C4-2B (cell line): ENCODE measurements at regions not wholly inside any gene's neighbourhood (a gene's known extent, or its start where the extent isn't known, plus 50 kb on each side); places are given as distances from the start of the nearest gene placed in this dataset.

Source experiments
- H3K27ac ChIP-seq: fragments of 450-650 bp; 2 replicates; pipeline ENCODE4 v1.5.1; 2017
- ZFX ChIP-seq: fragments of 450-650 bp; IDR thresholded peaks from 2 replicates; pipeline ENCODE4 v1.6.1; 2017
- TF ChIP-seq, protein P1 (sequence below): fragments of 450-650 bp; conservative IDR thresholded peaks from 2 replicates; pipeline ENCODE4 v1.5.1; 2017; ENCODE audit warnings: mild to moderate bottlenecking

DNA sequence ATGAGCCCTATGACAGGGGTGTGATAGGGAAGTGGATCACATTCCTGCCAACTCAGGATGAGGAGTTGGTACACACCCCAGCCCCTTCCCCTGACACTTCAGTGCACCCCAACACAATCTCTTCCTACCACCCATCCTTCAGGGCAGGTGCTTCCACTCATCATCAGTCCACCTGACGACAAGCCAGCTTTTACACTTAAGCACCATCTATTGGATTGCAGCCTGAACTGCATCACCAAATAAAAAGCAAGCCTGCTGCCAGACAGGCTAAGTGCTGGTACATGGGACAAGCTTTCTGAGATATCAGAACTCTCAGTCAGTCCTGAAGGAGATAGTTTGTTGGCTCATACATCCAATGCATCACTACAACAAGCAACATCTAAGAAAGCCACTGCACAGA, 69.0 kb upstream of the TMEM200A start:
- TF ChIP-seq, protein P1, sequence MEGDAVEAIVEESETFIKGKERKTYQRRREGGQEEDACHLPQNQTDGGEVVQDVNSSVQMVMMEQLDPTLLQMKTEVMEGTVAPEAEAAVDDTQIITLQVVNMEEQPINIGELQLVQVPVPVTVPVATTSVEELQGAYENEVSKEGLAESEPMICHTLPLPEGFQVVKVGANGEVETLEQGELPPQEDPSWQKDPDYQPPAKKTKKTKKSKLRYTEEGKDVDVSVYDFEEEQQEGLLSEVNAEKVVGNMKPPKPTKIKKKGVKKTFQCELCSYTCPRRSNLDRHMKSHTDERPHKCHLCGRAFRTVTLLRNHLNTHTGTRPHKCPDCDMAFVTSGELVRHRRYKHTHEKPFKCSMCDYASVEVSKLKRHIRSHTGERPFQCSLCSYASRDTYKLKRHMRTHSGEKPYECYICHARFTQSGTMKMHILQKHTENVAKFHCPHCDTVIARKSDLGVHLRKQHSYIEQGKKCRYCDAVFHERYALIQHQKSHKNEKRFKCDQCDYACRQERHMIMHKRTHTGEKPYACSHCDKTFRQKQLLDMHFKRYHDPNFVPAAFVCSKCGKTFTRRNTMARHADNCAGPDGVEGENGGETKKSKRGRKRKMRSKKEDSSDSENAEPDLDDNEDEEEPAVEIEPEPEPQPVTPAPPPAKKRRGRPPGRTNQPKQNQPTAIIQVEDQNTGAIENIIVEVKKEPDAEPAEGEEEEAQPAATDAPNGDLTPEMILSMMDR: peak; percentile 18
- no peak for TF ChIP-seq ZFX

DNA sequence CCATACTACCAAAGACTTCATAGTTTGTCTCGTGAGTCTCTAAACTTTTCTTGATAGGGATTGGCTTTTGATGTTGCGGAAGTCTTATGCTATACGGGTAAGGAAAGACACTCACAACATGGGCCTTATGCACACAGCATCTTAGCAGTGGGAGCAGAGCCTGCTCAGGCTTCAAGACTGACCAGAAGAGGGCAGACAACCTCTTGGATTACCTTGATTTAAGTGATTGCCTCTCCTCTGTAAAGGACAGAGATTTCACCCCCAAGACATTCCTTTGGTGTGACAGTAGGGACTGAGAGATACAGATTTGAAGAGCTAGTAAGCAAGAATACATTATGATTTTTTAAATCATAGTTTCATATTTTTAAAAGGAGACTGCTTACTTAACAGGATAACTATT, 71.0 kb upstream of the SAMD3 start:
- H3K27ac ChIP-seq: no peak overlapping the region
- TF ChIP-seq, protein P1: peak; percentile 63
- no peak for TF ChIP-seq ZFX

More for the DNA sequence above, 69.0 kb upstream of the TMEM200A start:
- no peak overlapping the region for H3K27ac ChIP-seq

DNA sequence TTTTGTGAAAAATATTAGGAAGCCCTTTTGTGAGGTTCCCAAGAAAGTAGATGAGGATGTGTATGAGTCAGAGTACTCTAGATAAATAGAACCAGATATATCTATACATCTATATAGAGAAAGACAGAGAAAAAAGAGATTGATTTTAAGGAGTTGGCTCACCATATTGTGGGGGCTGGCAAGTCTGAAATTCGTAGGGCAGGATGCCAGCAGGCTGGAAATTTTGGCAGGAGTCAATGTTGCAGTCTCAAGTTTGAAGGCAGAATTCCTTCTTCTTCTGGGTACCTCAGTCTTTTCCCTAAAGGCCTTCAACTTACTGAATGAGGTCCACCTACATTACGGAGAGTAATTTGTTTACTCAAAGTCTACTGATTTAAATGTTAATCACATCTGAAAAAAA, 65.3 kb upstream of the SAMD3 start:
- TF ChIP-seq, protein P1: no peak
- TF ChIP-seq ZFX: no peak

DNA sequence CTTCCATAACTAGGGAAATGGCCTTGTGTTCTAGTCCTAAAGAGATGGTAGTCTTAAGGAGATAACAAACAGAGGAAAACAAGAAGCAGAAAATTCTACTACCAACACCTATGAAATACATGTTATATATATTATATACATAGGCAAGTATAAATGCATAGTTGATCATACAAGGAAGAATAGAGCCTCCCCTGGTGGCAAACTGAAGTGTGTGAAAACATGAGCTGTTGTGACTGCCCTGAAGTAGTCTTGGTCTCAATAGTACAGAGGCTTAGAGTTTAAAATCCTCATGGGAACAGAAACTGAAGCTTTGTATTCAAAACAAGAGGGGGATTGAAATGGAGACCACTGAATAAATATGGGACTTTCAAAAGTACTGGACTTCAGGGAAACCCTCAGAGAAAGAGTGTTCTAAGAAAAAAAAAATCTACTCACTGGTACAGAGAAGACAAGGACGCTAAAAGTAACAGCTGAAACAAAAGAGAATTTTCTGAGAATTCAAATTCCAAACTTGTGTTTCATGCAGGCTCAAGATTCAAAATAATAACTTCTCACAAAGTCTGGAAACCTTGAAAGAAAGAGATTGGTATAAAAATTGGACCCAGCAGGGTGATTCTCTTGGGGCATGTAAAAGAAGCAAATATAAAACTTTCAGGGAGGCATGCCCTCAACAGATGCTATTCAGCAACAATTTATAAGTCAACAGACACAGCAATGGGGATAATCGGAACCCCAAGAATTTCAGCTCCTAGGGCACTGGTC, 59.7 kb upstream of the SAMD3 start:
- no peak overlapping the region for H3K27ac ChIP-seq
- TF ChIP-seq ZFX: no peak
- TF ChIP-seq, protein P1: peak; percentile 67

More for the DNA sequence above, 65.3 kb upstream of the SAMD3 start:
- no peak overlapping the region for H3K27ac ChIP-seq

DNA sequence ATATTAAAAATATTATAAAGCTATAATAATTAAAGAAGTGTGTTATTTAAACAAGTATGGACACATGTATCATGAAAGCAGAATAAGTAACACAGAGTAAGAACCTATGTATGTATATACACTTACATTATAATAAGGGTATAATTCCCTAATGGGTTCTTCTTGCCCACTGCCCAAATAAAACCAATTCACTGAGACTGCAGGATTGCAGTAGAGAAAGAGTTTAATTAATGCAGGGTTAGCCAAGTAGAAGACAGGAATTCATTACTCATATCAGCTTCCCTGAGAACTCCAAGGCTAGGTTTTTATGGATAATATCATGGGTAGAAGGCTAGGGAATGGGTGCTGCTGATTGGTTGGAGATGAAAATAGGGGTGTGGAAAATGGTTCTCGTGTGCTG, 53.8 kb upstream of the SAMD3 start:
- H3K27ac ChIP-seq: no peak overlapping the region
- TF ChIP-seq, protein P1: no peak
- TF ChIP-seq ZFX: no peak

DNA sequence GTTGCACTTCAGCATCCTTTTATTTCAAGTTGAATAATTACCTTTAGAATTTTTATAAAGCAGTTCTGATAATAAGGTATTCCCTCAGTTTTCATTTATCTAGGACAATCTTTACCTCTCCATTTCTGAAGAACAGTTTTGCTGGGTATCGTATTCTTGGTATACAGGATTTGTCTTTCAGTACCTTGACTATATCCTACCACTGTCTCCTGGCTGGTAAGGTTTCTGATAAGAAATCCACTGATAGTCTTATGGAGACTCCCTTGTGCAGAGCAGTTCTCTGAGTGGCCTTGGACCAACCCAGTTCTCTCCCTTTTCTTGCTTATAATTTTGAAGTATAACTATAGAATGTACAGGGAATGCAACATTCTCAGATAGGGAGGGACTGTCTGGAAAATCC, 51.3 kb upstream of the SAMD3 start:
- no peak overlapping the region for H3K27ac ChIP-seq
- TF ChIP-seq, protein P1: no peak
- no peak for TF ChIP-seq ZFX
